Stimulated activated CD4-positive, alpha-beta T cell treated with anti-CD3 and anti-CD28 coated beads, Interleukin-1b, Interleukin-23, amount 100 ng/mL, for 1 hour (primary cell): ENCODE measurements at regions not wholly inside any gene's neighbourhood (a gene's known extent, or its start where the extent isn't known, plus 50 kb on each side); places are given as distances from the start of the nearest gene placed in this dataset.
"Not testable (repeated sequence)": the region's sequence is repeated elsewhere in the genome, so short reads cannot be mapped to it uniquely, and the experiment has no call there.

Experiments
- DNase-seq, 2 donors: peaks; one replicate each; pipeline ENCODE4 v3.0.0-alpha.2; 2020; ENCODE audit warnings: low read depth in 2 of 2

GRCh38 chrX:74065831-74066390 lies 213.4 kb upstream of the XIST start:
- no peak for DNase-seq

GRCh38 chrX:74063426-74064155 lies 211.1 kb upstream of the XIST start:
- no peak for DNase-seq

GRCh38 chrX:74061879-74062278 lies 209.4 kb upstream of the XIST start:
- no peak for DNase-seq

- no peak for DNase-seq
Observed at GRCh38 chrX:74049126-74049525, 196.6 kb upstream of the XIST start.

- DNase-seq = not testable (repeated sequence)
Observed at GRCh38 chrX:74034066-74034465, 181.6 kb upstream of the XIST start.

GRCh38 chrX:74031527-74031926 lies 179.0 kb upstream of the XIST start:
- not testable (repeated sequence) for DNase-seq

- DNase-seq = not testable (repeated sequence)
Observed at GRCh38 chrX:74030766-74031165, 178.3 kb upstream of the XIST start.

- DNase-seq = not testable (repeated sequence)
Observed at GRCh38 chrX:74025145-74025544, 172.6 kb upstream of the XIST start.

GRCh38 chrX:74023203-74023602 lies 170.7 kb upstream of the XIST start:
- DNase-seq = no peak

GRCh38 chrX:74018253-74018652 lies 165.7 kb upstream of the XIST start:
- no peak for DNase-seq

- DNase-seq = peak; percentile 5 to 12
Observed at GRCh38 chrX:74015379-74016019, 163.0 kb upstream of the XIST start.

GRCh38 chrX:74009041-74009440 lies 156.5 kb upstream of the XIST start:
- DNase-seq = no peak

GRCh38 chrX:73992019-73992418 lies 139.5 kb upstream of the XIST start:
- no peak for DNase-seq

GRCh38 chrX:73987166-73987565 lies 134.7 kb upstream of the XIST start:
- DNase-seq = no peak

- DNase-seq = no peak
Observed at GRCh38 chrX:73979551-73980131, 127.1 kb upstream of the XIST start.

GRCh38 chrX:73977542-73978169 lies 125.1 kb upstream of the XIST start:
- DNase-seq = no peak

- DNase-seq = not testable (repeated sequence)
Observed at GRCh38 chrX:73967461-73967860, 114.9 kb upstream of the XIST start.

GRCh38 chrX:73965833-73966232 lies 113.3 kb upstream of the XIST start:
- no peak for DNase-seq

GRCh38 chrX:73964579-73964978 lies 112.1 kb upstream of the XIST start:
- no peak for DNase-seq

- DNase-seq = no peak
Observed at GRCh38 chrX:73963682-73964081, 111.2 kb upstream of the XIST start.

GRCh38 chrX:73962948-73963347 lies 110.4 kb upstream of the XIST start:
- DNase-seq = no peak

- not testable (repeated sequence) for DNase-seq
Observed at GRCh38 chrX:73961867-73962266, 109.4 kb upstream of the XIST start.
